BE2C (cell line): ENCODE measurements at regions not wholly inside any gene's neighbourhood (a gene's known extent, or its start where the extent isn't known, plus 50 kb on each side); places are given as distances from the start of the nearest gene placed in this dataset.

Source experiments
- DNase-seq: peaks from one replicate; pipeline ENCODE4 v3.0.0-alpha.2; 2020
- H3K27me3 ChIP-seq: fragments of 250-450 bp; sonication (Bioruptor Pico); 2 replicates; pipeline ENCODE4 v1.5.1; 2020; ENCODE audit warnings: mild to moderate bottlenecking
- H3K36me3 ChIP-seq: fragments of 250-450 bp; sonication (Bioruptor Pico); 2 replicates; pipeline ENCODE4 v1.5.1; 2020; ENCODE audit warnings: mild to moderate bottlenecking
- H3K4me1 ChIP-seq: fragments of 250-450 bp; sonication (Bioruptor Pico); 2 replicates; pipeline ENCODE4 v1.5.1; 2020
- H3K4me3 ChIP-seq: 2 replicates; pipeline ENCODE4 v1.5.1; 2011; ENCODE audit warnings: low read depth, low read length
- H3K9me3 ChIP-seq: fragments of 250-450 bp; sonication (Bioruptor Pico); 2 replicates; pipeline ENCODE4 v1.5.1; 2020
- TF ChIP-seq, protein P1 (sequence below): IDR thresholded peaks from 2 replicates; pipeline ENCODE4 v1.5.1; 2012; ENCODE audit warnings: mild to moderate bottlenecking, low read depth, low read length

DNA sequence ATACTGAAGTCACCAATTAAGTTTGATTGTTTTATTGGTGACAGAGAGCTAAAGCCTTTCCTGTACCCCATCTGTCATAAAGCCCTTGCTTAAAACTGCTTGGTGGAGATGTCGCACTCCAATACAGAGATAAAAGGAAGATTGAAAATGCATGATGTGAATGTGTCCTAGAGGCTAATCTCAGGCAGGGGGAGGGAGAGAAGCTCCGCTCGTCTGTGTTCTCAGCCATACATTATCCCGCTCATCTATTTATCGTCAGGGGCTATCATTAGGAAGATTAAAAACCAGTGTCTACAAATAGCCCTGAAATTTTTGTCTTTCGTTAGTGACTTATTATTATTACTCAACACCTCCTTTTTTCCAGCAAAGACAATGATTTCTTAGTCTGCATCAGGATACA lies 110.3 kb downstream of the CMPK2 start:
- TF ChIP-seq, protein P1, sequence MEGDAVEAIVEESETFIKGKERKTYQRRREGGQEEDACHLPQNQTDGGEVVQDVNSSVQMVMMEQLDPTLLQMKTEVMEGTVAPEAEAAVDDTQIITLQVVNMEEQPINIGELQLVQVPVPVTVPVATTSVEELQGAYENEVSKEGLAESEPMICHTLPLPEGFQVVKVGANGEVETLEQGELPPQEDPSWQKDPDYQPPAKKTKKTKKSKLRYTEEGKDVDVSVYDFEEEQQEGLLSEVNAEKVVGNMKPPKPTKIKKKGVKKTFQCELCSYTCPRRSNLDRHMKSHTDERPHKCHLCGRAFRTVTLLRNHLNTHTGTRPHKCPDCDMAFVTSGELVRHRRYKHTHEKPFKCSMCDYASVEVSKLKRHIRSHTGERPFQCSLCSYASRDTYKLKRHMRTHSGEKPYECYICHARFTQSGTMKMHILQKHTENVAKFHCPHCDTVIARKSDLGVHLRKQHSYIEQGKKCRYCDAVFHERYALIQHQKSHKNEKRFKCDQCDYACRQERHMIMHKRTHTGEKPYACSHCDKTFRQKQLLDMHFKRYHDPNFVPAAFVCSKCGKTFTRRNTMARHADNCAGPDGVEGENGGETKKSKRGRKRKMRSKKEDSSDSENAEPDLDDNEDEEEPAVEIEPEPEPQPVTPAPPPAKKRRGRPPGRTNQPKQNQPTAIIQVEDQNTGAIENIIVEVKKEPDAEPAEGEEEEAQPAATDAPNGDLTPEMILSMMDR, result no peak

DNA sequence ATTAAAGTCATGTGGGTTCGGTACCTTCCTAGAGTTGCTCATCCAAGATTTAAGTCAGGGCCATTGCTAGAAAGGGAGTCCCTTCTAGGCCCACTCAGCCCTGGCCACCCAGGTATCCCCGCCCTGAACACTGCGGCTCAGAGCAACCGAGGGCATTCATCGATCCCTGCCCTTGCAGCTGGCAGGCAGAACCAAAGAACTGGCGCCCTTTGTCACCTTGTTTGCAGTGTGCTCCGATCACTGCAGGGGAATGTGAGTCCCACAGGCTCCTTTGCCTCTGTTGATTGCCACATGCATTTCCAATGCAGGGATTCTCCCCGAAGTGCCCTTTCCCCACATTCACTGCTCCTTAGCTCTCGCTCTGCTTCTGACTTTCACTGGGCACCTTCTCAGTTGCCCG lies 108.5 kb downstream of the CMPK2 start:
- Histone ChIP-seq H3K36me3 (no peaks in the 10 kb centered on the region), H3K4me1 (no peaks in the 10 kb centered on the region), H3K4me3 (no peak overlapping the region), H3K27me3 (peaks cover 12% of the 10 kb centered on the region), H3K9me3 (no peaks in the 10 kb centered on the region)
- TF ChIP-seq, protein P1, result no peak
- no peak for DNase-seq

More for the DNA sequence above, 110.3 kb downstream of the CMPK2 start:
- Histone ChIP-seq H3K36me3 (no peaks in the 10 kb centered on the region), H3K4me3 (no peak overlapping the region), H3K27me3 (peaks cover 14% of the 10 kb centered on the region), H3K4me1 (peaks cover 7% of the 10 kb centered on the region), H3K9me3 (no peaks in the 10 kb centered on the region)
- no peak for DNase-seq

DNA sequence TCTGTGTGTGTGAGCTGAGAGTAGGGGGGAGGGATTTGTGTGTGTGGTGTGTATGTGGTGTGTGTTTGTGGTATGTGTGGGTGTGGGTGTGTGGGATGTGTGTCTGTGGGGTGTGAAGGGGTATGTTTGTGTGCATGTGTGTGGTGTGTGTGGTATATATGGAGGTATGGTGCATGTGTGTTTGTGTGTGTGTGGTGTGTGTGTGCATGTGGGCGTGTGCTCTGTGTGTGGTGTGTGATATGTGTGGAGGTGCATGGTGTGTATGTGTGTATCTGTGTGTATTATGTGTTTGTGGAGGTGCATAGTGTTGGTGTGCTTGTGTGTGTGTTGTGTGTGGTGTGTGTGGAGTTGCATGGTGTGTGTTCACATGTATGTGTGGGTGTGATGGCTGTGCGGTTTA lies 106.0 kb downstream of the CMPK2 start:
- no peaks in the 10 kb centered on the region for H3K36me3 ChIP-seq
- H3K4me3 ChIP-seq, result no peak overlapping the region
- H3K9me3 ChIP-seq, result no peaks in the 10 kb centered on the region
- TF ChIP-seq, protein P1, result no peak
- H3K4me1 ChIP-seq, result no peaks in the 10 kb centered on the region; the same call in 1 of the 2 replicates
- no peaks in the 10 kb centered on the region for H3K27me3 ChIP-seq
- no peak for DNase-seq

DNA sequence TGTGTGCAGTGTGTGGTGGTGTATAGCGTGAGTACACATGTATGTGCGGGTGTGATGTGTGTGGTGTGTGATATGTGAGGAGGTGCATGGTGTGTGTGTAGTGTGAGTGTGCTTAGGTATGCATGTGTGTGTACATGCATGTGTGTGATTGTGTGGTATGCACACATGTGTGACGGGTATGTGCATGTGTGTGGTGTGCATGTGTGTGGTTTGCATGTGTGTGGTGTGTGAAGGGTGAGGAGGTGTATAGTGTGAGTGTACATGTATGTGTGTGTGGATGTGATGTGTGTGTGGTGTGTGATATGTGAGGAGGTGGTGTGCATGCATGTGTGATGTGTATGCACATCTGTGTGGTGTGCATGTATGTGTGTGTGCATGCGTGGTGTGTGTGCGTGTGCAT lies 105.6 kb downstream of the CMPK2 start:
- DNase-seq, result no peak
- Histone ChIP-seq H3K4me3 (no peak overlapping the region), H3K4me1 (no peaks in the 10 kb centered on the region; the same call in 1 of the 2 replicates), H3K9me3 (no peaks in the 10 kb centered on the region), H3K27me3 (no peaks in the 10 kb centered on the region), H3K36me3 (no peaks in the 10 kb centered on the region)
- TF ChIP-seq, protein P1, result no peak

DNA sequence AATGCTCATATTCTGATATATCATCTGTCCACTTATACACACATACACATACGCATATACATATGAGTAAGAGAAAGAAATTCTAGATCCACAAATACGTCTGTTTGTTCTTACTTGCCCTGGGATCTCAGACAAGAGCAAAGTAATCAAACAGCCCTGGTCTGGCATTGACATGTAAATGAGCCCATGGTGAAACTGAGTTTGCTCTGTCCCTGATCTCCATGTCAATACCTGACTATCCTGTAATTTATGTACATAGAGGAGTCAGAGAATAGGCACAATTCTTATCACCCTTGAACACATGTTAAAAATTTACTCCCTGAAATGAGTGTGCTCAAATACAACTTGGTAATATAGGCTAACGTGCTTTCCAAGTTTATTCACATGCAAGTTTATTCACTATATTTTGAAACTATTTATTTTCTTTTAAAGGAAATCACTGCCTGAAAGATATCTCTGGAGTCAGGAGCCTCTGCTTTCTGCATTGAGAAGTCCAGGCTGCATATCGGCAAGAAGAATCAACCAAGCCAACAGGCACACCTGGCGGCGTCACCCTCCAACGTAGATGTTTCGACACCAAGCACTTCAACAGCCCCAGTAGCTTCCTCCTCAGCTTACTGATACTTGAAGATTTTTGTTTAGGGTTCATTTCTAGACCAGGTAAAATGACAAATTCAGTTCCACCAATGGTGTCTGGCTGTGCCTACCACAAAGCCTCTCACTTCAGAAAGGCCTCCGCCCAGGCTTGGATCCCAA lies 100.6 kb downstream of the CMPK2 start:
- DNase-seq, result no peak
- Histone ChIP-seq H3K36me3 (no peaks in the 10 kb centered on the region), H3K4me3 (no peak overlapping the region), H3K4me1 (no peaks in the 10 kb centered on the region; the same call in 1 of the 2 replicates), H3K9me3 (no peaks in the 10 kb centered on the region), H3K27me3 (no peaks in the 10 kb centered on the region)
- TF ChIP-seq, protein P1, result no peak

DNA sequence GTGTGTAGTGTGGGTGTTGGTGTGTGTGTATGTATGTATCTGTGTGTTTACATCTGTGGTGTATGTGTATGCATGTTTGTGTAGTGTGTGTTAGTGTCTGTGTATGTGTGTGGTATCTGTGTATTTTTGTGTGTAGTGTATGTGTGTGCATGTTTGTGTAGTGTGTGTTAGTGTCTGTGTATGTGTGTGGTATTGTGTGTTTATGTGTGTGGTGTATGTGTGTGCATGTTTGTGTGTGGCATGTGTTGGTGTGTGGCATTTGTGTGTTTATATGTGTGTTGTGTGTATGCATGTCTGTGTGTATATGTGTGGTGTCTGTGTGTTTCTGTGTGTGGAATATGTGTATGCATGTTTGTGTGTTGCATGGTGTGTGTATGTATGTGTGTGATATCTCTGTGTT lies 96.4 kb downstream of the CMPK2 start:
- H3K27me3 ChIP-seq, result peaks cover 7% of the 10 kb centered on the region
- TF ChIP-seq, protein P1, result no peak
- H3K36me3 ChIP-seq, result no peaks in the 10 kb centered on the region
- no peak for DNase-seq
- H3K4me3 ChIP-seq, result no peak overlapping the region
- peaks cover 18% of the 10 kb centered on the region for H3K4me1 ChIP-seq
- H3K9me3 ChIP-seq, result no peaks in the 10 kb centered on the region
